Fibroblast of lung (primary cell): ENCODE measurements at regions not wholly inside any gene's neighbourhood (a gene's known extent, or its start where the extent isn't known, plus 50 kb on each side); places are given as distances from the start of the nearest gene placed in this dataset.
A peak's percentile ranks its signal among the peaks of the same experiment; 100 is the strongest.

Experiments used
- DNase-seq, 2 donors: peaks; one replicate each; pipeline versions ENCODE4 v3.0.0 to v3.0.0-alpha.2; 2010; ENCODE audit warnings: low read depth in 2 of 2
- H2AFZ ChIP-seq: 2 replicates; pipeline ENCODE4 v1.5.1; 2012; ENCODE audit warnings: low read length, control low read depth, inconsistent platforms
- H3K27ac ChIP-seq: 2 replicates; pipeline ENCODE4 v1.5.1; 2011; ENCODE audit warnings: low read length, control low read depth; ENCODE audit not compliant: insufficient read depth
- H3K27me3 ChIP-seq: 2 replicates; pipeline ENCODE4 v1.5.1; 2011; ENCODE audit warnings: mild to moderate bottlenecking, low read length; ENCODE audit not compliant: control insufficient read depth, insufficient read depth
- H3K36me3 ChIP-seq: 2 replicates; pipeline ENCODE4 v1.5.1; 2011; ENCODE audit warnings: low read length; ENCODE audit not compliant: control insufficient read depth, insufficient read depth
- H3K4me1 ChIP-seq: 2 replicates; pipeline ENCODE4 v1.5.1; 2011; ENCODE audit warnings: low read length; ENCODE audit not compliant: control insufficient read depth, insufficient read depth; ENCODE audit errors: extremely low read depth
- H3K4me2 ChIP-seq: 2 replicates; pipeline ENCODE4 v1.5.1; 2011; ENCODE audit warnings: low read length, control low read depth; ENCODE audit not compliant: insufficient read depth; ENCODE audit errors: extremely low read depth
- H3K4me3 ChIP-seq, 4 experiments: fragments of 200-600 bp in 1 of 4; sonication (generic) in 1 of 4; replicated peaks in 1 of 4; 2 replicates each; pipeline ENCODE4 v1.5.1; 2011 to 2016; ENCODE audit warnings: low read length in 4 of 4, low read depth in 3 of 4, mild to moderate bottlenecking in 3 of 4, control low read depth in 2 of 4, inconsistent platforms in 1 of 4, mixed read lengths in 1 of 4; ENCODE audit not compliant: insufficient read depth in 1 of 4; ENCODE audit errors: control extremely low read depth in 1 of 4
- H3K79me2 ChIP-seq: 2 replicates; pipeline ENCODE4 v1.5.1; 2012; ENCODE audit warnings: mild to moderate bottlenecking, low read length, inconsistent platforms; ENCODE audit not compliant: control insufficient read depth, insufficient read depth
- H3K9ac ChIP-seq: 2 replicates; pipeline ENCODE4 v1.5.1; 2011; ENCODE audit warnings: mild to moderate bottlenecking, low read length, control low read depth; ENCODE audit not compliant: insufficient read depth
- H3K9me3 ChIP-seq: 2 replicates; pipeline ENCODE4 v1.5.1; 2012; ENCODE audit warnings: low read depth, low read length; ENCODE audit not compliant: control insufficient read depth, insufficient read depth
- H4K20me1 ChIP-seq: 2 replicates; pipeline ENCODE4 v1.5.1; 2011; ENCODE audit warnings: low read length; ENCODE audit not compliant: control insufficient read depth, insufficient read depth; ENCODE audit errors: extremely low read depth
- EZH2 ChIP-seq: IDR thresholded peaks from 2 replicates; pipeline ENCODE4 v1.5.1; 2012; ENCODE audit warnings: low read length, control low read depth, mild to moderate bottlenecking; ENCODE audit errors: missing control alignments
- TF ChIP-seq, protein P1 (sequence below), 2 donors: IDR thresholded peaks in 1 of 2; conservative IDR thresholded peaks in 1 of 2; 1 replicate in 1 of 2; 2 replicates in 1 of 2; pipeline ENCODE4 v1.5.1; 2011 to 2012; ENCODE audit warnings: low read length in 2 of 2, control low read depth in 1 of 2, inconsistent platforms in 1 of 2, low read depth in 1 of 2, mild to moderate bottlenecking in 1 of 2

DNA sequence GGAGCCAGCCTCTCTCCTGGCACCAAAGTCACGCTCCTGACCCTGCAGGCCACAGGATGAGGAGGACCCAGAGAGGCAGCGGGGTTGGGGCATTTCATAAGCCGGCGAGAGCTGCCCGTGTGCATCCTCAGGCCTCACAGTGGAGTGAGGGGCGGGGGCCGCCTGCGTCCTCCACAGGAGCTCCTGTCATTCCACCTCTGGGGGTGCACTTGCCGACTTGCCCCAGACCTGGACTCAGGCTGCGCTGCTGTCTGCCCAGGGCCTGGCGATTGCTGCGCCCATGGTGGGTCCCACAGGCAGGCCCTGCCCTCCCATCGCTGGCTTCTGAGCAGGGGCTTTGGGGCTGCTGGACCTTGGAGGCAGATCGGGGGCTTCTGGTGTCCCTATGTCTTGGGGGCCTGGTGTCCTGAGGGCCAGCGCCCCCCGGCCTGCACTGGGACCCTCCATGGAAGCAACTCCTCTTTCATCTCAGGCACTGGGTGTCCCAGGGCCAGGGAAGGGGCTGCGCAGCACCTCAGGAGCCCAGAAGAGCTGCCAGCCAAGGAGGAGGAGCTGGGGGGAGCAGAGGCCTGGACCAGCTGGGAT is 184.0 kb downstream of the GOLGA6L6 start:
- Histone ChIP-seq H4K20me1 (no peaks in the 10 kb centered on the region), H3K4me1 (no peaks in the 10 kb centered on the region), H3K9ac (no peak overlapping the region), H3K9me3 (peaks cover 9% of the 10 kb centered on the region), H3K79me2 (no peaks in the 10 kb centered on the region), H3K4me2 (no peak overlapping the region), H3K27ac (no peak overlapping the region), H3K36me3 (no peaks in the 10 kb centered on the region), H3K4me3 (no peak overlapping the region), H2AFZ (no peak overlapping the region), H3K27me3 (no peaks in the 10 kb centered on the region)
- TF ChIP-seq, protein P1, sequence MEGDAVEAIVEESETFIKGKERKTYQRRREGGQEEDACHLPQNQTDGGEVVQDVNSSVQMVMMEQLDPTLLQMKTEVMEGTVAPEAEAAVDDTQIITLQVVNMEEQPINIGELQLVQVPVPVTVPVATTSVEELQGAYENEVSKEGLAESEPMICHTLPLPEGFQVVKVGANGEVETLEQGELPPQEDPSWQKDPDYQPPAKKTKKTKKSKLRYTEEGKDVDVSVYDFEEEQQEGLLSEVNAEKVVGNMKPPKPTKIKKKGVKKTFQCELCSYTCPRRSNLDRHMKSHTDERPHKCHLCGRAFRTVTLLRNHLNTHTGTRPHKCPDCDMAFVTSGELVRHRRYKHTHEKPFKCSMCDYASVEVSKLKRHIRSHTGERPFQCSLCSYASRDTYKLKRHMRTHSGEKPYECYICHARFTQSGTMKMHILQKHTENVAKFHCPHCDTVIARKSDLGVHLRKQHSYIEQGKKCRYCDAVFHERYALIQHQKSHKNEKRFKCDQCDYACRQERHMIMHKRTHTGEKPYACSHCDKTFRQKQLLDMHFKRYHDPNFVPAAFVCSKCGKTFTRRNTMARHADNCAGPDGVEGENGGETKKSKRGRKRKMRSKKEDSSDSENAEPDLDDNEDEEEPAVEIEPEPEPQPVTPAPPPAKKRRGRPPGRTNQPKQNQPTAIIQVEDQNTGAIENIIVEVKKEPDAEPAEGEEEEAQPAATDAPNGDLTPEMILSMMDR (conservative IDR thresholded peaks at IDR 0.05 in 1 of 2, IDR thresholded peaks at IDR 0.05 in 1 of 2; ENCODE audit: low read depth in 1 of 2, low read length in 2 of 2) = no peak
- no peak for TF ChIP-seq EZH2
- DNase-seq = no peak

DNA sequence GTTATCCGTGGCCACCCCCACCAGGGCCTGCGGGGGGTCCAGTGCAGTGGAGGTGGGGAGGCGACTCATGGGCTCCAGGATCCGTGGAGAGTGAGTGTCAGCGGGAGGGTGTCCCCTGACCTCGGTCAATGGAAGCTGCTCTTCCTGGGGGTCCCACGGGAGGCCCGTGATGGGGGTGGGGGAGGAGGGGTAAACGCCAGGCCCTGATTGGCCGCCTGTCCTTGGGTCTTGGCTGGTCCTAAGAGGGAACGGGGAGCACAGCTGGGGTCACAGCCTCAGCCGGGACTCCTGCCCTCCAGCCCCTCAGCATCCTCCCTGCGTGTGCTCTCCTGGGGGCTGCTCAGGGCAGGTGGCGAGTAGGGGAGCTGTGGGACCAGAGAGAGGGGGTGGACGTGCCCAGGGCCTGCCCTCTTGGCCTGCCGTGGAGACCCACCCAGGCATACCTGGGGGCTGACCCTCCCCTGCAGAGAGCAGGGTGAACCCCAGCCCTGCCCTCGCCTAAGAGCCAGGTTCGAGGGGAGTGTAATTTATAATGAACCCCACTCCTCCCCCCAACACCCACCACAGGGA is 184.6 kb downstream of the GOLGA6L6 start:
- no peaks in the 10 kb centered on the region for H4K20me1 ChIP-seq
- H3K27ac ChIP-seq = no peak overlapping the region
- H3K79me2 ChIP-seq = no peaks in the 10 kb centered on the region
- no peak for TF ChIP-seq EZH2
- TF ChIP-seq, protein P1 (conservative IDR thresholded peaks at IDR 0.05 in 1 of 2, IDR thresholded peaks at IDR 0.05 in 1 of 2; ENCODE audit: low read depth in 1 of 2, low read length in 2 of 2) = no peak
- no peak for DNase-seq
- H3K27me3 ChIP-seq = no peaks in the 10 kb centered on the region
- no peak overlapping the region for H3K4me2 ChIP-seq
- H3K9me3 ChIP-seq = peaks cover 10% of the 10 kb centered on the region
- no peak overlapping the region for H3K4me3 ChIP-seq
- H3K9ac ChIP-seq = no peak overlapping the region
- H3K4me1 ChIP-seq = no peaks in the 10 kb centered on the region
- H3K36me3 ChIP-seq = no peaks in the 10 kb centered on the region
- H2AFZ ChIP-seq = no peak overlapping the region

DNA sequence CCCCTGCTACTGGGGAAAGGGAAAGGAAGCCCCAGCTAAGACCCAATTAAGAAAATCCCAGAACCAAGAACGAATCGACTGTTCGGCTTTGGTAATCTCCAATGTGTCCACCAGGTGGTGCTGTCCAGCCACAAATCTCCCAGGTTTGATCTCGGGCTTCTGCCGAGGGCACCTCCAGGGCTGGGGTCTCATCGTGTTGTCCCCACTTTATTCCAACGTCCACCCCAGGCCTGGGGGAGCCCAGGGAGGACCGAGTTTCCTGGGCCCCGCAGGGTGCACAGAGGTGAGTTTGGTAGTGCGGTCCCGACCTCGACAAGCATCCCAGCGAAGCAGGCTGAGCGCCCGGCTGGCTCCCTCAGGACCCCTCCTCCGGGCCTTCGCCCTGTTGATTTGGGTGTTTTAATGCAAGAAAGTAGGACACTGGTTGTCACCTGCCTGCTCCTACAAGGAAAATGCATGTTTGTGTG is 185.1 kb downstream of the GOLGA6L6 start:
- H3K9ac ChIP-seq = no peak overlapping the region
- H3K9me3 ChIP-seq = peaks cover 10% of the 10 kb centered on the region
- H3K27me3 ChIP-seq = no peaks in the 10 kb centered on the region
- no peak for DNase-seq
- H3K79me2 ChIP-seq = no peaks in the 10 kb centered on the region
- H3K4me3 ChIP-seq = no peak overlapping the region
- H4K20me1 ChIP-seq = no peaks in the 10 kb centered on the region
- H3K36me3 ChIP-seq = no peaks in the 10 kb centered on the region
- no peak overlapping the region for H3K4me2 ChIP-seq
- H3K4me1 ChIP-seq = no peaks in the 10 kb centered on the region
- H2AFZ ChIP-seq = no peak overlapping the region
- no peak for TF ChIP-seq EZH2
- TF ChIP-seq, protein P1 (conservative IDR thresholded peaks at IDR 0.05 in 1 of 2, IDR thresholded peaks at IDR 0.05 in 1 of 2; ENCODE audit: low read depth in 1 of 2, low read length in 2 of 2) = peak; percentile 44 to 59
- H3K27ac ChIP-seq = no peak overlapping the region
